ENCODE measurements at regions not wholly inside any gene's neighbourhood (a gene's known extent, or its start where the extent isn't known, plus 50 kb on each side); places are given as distances from the start of the nearest gene placed in this dataset.
"Not testable (repeated sequence)": the region's sequence is repeated elsewhere in the genome, so short reads cannot be mapped to it uniquely, and the experiment has no call there.

DNA sequence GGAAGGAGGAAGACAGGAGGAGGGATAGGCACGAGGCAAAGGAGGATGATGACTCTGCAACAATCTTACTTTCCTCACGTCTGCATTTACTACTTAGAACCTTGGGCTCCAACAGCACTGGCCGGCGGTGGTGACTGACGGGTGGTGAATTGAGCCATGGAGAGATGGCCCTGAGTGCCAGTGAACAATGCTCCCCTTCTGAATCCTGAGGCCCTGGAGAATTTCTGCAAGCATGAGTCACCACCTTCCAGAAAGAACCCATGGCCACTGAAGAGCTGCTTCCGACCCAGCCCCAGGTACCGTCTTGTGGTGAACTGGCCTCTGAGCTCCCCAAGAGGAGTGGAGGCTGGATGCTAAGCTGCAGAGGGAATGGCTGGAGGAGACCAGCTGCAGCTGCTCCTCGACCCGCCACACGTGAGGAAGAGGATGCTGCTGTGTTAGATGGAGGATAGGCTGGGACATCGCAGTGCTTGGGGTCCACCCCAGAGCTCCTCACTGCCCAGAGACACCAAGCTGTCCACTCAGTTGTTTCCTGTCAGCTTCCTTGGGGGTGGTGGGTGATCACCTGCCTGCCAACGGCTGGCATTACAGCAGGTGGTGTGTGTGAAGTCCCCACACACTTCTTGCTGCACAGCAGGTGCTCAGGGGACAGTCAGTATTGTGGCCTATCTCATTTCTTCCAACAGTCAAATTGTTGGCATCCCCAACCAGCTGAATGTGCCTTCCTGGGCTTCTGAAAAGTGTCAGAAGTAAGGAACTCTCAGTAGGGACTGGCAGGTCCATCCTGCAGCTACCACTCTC is 186.5 kb upstream of the ID2 start:
- DNase-seq (ENCODE audit: low spot score) = no peak

DNA sequence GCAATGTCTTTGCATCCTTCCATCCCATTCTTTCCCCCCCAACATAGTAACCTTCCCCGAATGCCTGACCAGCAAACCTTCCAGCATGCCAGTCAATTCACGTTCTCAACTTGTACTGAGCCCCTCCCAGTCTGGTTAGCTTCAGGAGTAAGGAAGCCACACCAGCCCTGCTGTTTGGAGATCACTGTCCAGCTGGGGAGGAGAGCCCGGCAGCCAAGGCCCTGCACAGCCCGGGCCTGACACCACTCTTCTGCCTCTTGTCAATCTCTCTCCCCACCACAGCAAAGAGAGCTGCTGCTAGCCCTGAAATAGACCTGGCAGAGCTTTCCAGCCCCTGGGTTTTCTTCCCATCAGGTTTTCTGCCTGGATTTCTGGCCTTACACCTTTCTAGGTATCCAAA is 185.8 kb upstream of the ID2 start:
- no peak for DNase-seq (ENCODE audit: low spot score)

DNA sequence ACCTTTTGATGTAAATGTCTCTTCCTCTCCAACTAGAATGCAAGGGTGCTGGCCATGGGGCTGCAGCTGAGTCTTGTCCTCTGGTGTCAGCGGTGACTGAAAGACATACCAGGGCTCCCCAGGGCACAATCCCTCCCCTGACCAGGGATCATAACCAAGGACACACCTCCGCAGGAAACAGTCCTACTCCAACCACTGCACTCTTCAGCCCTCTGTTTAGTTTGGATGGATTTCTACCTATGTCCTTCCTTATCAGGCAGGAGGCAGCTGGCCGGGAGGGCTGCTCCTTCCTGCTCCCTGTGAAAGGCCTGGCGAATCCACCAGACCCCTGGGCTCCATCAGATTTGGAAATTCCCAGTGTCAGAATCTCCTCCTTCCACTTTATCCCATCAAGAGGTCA is 185.2 kb upstream of the ID2 start:
- DNase-seq (ENCODE audit: low spot score) = no peak

DNA sequence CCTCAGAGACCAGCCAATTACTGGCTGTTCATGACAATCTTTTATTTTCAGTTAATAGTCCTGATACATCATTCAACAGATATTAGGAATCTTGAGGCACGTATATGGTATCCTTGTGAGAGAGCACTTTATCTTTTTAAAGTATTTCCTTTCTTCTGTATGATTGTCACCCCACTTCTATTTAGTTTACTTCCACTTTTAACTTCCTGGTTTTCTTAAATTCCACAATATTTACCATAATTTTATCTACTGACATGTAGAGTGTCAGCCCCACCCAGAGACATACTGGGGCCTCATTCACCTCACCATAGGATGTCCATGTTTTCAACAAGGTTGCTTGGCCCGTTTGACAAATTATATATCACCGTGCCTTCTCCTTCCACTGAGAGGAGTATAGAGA is 182.9 kb upstream of the ID2 start:
- DNase-seq (ENCODE audit: low spot score) = no peak

DNA sequence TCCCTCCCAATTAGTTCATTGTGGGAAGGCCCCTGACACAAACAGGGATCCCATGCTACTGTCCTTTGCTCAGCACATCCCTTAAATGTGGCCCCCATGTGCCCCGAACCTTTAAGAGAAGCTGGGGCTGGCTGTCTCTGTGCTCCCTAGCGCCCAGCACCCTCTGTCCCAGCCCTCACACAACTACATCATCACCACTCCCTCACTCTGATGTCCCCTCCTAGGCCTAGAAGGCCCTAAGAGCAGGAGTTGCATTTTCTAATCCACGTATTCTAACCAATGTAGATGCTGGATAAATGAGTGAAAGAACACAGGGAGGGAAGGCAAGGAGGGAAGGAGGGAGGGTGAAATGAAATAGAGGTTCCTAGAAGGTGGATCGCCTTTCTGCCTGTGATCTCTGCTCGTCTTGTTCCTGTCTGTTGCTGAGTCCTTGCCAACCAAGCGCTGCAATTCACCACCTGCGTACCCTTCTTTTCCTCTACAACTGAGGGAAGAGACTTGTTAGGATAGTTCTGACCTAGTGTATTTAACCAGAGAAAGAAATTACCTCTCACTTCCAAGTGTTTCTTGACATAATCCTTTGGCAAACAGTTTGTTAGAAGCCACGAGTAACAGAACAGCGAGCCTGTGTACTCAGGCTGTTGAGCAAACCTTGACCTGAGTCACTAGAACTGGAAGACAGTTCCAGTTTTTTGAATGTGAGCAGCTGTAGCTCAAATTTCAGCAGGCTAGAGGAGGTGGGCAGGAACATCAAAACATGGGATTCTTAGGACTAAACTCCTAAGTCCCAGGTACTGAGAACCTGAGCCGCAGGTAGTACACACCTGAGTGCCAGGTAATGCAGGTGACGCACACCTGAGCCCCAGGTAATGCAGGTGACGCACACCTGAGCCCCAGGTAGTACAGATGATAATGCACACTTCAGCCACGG is 181.5 kb upstream of the ID2 start:
- DNase-seq (ENCODE audit: low spot score) = no peak

DNA sequence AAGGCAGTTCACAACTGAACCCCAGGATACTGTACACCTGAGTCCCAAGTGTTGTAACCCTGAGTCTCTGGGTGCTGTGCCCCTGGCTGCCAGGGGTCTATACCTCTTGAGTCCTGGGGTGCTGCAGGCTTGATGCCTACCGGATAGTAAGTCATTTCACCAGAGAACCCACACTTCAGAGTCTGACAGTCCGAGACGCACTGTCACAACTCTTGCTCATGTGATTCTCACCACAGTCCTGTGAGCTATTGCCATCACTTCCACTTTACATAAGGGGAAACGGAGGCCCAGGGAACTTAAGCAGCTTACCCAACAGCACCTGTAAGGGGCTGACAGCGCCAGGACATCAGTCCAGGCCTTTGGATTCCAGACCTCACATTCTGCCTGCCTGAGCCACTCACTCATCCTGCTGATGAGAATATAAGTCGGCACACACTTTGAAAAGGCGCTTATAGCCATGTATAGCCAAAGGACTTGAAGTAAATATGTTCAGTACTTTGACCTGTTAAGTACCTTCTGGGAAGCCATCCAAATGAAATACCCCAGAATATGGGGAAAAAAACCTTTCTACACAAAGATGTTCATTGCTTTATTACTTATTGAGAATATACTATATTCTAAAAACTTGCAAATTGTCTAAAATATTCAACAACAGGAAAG is 180.7 kb upstream of the ID2 start:
- DNase-seq (ENCODE audit: low spot score) = no peak

DNA sequence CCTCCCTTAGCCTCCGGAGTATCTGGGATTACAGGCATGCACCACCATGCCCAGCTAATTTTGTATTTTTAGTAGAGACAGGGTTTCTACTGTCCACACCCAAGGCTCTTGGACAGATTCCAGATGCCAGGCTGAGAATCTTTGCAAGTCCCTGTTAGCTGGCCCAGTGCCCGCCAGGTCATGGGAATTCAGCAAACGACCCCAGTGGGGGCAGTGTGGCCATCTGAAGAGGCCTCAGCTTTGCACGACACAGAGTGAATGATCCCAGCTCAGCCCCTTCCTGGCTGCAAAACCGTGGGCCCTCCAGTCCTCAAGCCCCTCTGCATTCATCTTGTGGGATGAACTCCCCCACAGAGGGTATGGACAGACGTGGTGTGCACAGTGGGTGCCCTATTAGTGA is 179.5 kb upstream of the ID2 start:
- no peak for DNase-seq (ENCODE audit: low spot score)

DNA sequence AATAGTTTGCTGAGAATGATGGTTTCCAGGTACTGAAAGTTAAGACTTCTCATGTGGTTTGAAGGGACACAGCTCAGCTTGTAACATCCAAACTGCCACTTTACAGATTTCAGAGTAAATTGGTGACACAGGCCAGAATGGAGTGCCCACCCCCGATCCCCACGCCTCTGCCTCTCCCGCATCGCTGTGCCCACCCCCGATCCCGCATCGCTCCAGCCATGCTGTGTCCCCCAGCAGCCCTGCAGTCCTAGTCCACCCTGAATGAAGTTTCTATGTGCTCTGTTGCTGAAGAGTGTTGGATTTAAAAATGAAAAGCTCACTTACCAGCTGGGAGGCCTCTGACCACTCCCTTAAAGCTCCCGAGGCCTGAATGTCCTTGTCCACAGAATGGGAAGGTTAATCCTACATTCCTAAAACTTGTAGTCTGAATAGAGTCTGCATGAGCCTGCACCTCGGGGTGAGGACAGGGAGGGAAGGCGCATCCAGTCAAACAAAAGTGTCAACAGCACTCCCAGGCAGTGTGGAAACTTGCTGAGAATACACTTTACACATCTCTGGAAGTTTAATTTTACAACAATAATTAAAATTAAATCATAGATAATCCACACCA is 176.4 kb upstream of the ID2 start:
- DNase-seq (ENCODE audit: low spot score) = no peak

DNA sequence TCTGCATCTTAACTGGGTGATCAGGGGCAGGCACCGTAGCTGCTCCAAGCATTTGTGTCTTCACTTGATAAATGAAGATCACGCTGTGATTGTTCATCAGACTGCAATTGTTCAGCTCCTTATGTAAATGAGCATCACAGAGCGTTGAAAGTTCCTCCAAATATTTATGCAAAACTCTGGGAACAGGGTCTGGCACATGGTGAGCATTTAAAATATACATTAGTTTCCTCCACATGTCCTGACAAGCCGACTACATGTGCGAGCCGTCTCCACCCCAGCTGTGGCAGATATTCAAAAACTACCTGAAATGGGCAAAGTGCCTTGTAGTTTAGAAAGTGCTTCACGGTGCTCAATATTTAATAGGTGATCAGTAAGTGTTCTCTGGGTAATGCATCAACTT is 175.1 kb upstream of the ID2 start:
- DNase-seq (ENCODE audit: low spot score) = no peak

DNA sequence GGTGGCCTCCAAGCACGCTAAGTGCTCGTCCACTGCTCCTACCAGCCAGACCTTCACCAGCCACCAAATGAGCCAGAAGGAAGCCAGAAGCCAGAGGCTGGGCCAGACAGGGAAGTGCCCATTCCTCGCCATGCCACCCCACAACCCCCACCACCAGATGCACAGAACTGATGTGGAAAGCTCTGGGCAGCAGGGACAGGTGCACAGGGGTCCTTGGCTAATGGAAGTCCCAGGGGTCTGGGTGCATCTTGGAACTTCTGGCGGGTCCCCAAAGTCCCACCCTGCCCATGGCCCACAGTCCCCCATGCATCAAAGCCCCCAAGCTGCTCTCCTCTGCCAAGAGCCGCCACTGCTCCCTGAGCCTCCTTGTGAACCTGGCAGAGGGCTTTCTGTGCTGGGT is 173.1 kb upstream of the ID2 start:
- DNase-seq (ENCODE audit: low spot score) = no peak

DNA sequence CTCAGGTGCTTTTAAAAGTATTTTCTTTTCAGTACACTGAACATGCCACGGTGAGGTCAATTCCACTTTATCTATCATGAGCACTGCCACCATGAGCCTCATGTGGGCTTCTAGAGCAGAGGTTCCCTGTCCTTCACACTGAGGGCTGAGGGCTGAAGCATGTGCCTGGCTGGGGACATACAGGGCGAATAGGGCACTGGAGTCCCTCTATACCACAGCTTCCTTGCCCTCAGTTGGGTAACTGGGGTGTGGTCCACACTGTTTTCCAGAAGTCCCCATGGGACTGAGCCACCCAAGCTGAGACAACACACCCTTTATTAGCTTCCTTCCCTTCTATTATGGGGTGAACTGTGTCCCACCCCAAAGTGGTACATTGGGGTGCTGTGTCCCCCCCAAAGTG is 172.2 kb upstream of the ID2 start:
- no peak for DNase-seq (ENCODE audit: low spot score)

DNA sequence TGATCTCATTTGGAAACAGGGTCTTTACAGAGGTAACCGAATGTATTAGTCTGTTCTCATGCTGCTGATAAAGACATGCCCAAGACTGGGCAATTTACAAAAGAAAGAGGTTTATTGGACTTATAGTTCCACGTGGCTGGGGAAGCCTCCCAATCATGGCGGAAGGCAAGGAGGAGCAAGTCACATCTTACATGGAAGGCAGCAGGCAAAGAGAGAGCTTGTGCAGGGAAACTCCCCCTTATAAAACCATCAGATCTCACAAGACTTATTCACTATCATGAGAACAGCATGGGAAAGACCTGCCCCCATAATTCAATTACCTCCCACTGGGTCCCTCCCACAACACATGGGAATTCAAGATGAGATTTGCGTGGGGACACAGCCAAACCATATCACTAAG is 171.8 kb upstream of the ID2 start:
- not testable (repeated sequence) for DNase-seq (ENCODE audit: low spot score)

DNA sequence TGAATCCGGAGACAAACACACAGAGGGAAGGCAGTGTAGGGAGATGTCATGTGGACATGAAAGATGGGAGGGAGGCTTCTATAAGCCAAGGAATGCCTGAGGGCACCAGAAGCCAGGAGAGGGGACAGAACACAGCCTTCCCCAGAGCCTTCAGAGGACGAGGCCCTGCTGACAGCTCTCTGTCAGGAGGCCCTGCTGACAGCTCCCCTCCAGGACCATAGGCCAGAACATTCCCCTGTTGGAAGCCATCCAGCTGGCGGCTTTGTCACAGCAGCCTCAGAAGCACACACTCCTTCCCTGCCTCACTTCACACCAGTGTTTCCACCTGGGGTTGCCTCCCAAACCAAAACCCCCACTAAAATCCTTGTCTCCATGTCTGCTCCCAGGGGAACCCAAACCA is 171.3 kb upstream of the ID2 start:
- DNase-seq (ENCODE audit: low spot score) = no peak

DNA sequence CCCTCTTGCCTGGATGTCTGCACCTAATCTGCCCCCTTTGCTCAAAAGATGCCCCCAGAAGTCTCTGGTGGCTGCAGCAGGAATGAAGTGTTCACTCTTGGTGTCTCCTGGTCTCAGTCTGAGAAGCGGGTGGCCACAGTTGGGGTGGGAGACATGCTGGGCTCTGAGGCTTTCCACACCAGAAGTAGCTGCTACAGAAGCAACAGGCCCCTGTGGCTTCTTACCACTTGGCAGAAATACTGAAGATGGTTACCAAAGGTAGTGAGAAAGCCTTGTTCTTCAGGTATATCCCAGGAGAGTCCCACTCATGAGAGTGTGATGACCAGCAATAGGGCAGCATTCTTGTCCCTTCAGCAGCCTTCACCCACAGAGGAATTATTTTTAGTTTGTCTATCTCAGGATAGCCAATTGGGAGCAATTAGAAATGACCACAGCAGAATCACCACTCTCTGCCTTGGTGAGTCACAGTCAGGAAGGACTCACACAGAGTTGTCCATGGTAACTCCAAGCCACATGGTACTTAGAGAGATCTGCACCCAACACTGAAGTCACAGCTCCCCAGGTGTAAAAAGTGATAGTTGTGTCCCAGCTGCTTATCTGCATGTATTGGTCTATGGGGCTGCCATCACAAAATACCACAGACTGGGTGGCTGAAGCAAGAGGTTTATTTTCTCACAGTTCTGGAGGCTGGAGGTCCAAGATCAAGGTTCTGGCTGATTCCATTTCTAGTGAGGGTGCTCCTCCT is 169.8 kb upstream of the ID2 start:
- no peak for DNase-seq (ENCODE audit: low spot score)

DNA sequence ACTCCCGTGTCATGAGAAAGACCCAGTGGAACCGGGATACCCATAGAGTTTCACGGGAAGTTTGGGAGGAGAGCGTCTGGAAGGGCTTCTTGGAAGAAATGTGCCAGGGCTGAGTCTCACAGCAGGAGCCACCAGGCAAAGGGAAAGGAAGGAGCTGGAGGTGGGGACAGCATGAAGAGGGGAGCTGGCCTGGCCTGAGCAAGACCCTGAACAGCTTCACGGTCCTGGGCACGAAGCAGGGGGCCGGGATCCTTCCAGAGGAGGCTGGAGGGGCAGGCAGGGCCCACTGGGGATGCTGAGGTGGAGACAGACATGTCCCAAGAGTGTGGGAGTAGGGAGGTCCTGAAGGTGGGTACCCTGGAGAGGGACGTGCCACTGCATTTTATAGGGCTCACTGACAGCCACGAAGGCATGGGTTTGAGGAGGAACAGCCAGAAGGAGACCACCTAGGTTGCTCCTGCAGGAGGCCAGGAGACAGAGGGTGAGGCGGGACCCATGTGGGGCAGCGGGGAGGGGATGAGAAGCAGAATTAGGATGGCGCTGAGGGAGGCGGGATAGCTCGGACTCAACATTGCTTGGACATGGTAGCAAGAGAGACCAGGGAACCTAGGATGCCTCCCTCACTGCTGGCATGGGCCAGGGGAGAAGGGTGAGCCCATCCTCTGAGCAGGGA is 168.1 kb upstream of the ID2 start:
- DNase-seq (ENCODE audit: low spot score) = no peak

DNA sequence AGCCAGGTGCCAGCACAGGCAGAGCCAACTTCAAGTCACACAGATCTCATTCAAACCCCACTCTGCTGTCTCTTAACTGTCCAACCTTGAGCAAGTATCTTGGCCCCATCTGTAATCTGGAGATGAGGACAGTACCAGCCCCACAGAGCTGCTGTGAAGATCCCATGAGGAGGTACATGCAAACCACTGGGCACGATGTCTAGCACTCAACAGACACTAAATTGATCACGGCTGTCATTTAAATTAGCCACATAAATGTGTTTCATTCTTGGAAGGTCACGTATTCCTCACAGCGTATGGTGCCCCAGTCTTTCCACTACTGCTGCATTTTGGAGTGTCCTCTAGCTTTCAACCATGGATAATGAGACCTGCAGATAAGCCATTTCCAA is 167.6 kb upstream of the ID2 start:
- no peak for DNase-seq (ENCODE audit: low spot score)

DNA sequence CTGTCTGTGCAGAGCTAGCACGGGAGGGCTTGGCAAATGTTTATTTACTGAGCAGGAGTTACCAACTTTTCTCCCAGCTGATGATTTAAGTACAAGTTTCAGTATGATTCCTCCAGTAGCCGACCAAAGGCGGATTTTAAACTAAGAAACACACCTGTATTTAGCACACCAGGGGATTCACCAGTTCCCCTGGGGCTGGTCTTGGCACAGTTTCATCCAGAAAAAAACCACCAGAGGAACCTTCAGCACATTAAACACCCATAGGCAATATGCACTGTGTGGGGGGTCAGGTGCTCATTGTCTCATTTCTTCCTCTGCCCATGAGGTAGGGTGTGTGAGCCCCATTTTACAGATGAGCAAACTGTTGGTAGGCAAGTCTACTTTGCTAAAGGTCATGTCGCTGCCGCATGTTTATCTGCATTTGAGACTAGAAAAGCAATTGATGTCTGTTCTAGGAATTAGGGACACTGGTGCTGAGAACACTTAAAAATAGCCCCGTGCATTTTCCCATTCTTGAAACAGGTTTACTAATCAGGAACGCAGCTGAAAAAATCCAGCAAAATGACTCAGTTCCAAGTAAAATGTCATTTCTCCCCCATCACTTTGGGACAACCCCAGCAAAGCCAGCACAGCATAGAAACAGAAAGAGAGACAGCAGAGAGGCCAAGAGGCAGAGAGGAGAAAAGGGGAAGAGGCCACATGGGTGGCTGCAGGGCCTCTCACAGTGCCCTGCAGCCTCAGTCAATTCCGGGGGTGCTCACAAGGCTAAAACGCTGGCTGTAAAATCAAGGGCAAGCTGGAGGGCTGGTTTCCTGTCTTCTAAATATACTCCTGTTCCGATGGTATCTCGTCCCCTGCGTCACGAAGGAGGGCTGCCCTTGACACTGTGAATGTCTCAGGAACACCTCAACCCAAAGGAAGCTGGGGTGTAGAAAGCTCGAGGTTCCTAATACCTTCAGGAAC is 166.8 kb upstream of the ID2 start:
- no peak for DNase-seq (ENCODE audit: low spot score)

DNA sequence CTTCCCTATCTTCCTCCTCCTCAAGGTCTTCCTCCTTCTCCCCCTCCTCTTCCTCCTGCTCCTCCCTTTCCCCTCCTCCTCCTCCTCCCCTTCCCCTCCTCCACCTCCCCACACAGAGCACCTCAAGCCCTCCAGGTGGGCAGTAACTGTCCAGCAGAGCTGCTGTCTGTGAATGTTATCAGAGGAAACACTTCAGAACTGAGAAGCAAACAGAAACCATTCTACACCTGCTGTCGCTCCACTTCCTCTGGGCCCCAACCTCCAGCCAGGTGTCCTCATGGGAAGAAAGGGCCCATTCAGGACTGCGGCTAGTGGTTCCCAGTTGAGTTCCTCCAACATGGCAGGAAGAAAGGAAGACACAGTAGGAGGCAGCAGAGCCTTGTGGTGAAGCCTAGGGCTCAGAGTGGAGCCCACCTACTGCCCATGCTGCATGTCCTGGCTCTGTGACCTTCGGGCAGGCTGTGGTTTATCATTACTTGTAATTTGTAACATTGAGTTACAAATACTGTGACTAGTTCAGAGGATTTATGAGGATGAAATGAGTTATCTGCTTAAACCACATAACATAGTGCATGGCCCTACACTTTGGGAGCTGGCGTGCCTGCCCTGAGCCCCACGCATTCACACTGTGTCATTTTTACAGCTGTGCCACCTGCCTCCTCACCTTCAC is 165.9 kb upstream of the ID2 start:
- no peak for DNase-seq (ENCODE audit: low spot score)

DNA sequence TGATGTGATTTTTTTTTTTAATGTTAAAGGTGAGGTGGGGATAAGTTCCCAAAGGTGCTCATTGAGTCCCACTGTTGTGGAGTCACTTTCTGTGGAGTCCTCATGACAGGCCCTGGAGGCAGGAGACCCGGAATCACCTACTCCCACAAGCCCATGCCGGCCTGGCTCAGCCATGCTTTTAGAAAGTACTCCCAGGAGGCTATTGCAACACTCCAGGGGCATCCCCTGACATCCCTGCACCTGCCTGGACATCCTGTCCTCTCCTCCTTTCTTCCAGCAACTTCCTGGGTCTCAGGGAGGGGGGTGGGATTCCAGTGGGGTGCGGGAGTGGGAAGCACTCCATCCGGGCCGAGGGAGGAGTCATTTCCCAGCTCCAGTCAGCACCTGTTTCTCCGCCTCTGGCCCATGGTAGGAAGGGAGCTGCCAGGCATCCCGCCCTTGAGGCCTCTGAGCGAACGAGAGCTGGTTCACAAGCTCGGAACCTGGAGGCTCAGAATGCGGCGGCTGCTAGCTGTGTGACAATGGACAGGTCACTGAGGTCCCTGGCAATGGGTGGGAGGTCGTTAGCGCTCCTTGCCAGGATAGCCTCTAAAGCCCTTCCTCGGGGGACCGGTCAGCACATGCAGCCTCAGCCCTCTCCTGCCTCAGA is 163.9 kb upstream of the ID2 start:
- DNase-seq (ENCODE audit: low spot score) = no peak

Data from D341Med (cell line).